ENCODE measurements at regions not wholly inside any gene's neighbourhood (a gene's known extent, or its start where the extent isn't known, plus 50 kb on each side); places are given as distances from the start of the nearest gene placed in this dataset.

DNA sequence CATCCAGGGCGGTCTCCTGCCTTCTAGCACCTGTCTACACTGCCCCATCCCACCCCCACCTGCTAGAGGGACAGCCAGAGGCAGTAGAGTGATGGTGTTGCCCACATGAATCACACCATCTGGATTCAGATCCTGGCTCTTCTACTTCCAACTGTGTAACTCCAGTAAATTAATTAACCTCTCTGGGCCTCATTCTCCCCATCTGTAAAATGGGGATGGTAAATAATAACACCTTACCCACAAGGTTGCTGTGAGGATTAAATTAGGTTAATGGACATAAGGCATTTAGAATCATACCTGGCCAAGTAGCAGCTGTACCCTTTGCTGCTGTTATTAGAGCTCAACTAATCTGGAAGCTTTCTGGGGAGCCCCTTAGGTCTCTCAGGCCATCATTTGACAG lies 149.6 kb upstream of the BCOR start:
- Mint-ChIP-seq H3K9me3 (ENCODE audit: low read depth) (peaks cover 4% of the 10 kb centered on the region), H3K36me3 (ENCODE audit: low read depth) (no peaks in the 10 kb centered on the region), H3K27me3 (ENCODE audit: low read depth) (no peaks in the 10 kb centered on the region), H3K27ac (ENCODE audit: unreplicated experiment) (no peak overlapping the region), H3K4me1 (ENCODE audit: low read depth) (peaks cover 5% of the 10 kb centered on the region), H3K4me3 (ENCODE audit: unreplicated experiment) (no peak overlapping the region)
- no peak for DNase-seq (ENCODE audit: low spot score)
- TF ChIP-seq, protein P1, sequence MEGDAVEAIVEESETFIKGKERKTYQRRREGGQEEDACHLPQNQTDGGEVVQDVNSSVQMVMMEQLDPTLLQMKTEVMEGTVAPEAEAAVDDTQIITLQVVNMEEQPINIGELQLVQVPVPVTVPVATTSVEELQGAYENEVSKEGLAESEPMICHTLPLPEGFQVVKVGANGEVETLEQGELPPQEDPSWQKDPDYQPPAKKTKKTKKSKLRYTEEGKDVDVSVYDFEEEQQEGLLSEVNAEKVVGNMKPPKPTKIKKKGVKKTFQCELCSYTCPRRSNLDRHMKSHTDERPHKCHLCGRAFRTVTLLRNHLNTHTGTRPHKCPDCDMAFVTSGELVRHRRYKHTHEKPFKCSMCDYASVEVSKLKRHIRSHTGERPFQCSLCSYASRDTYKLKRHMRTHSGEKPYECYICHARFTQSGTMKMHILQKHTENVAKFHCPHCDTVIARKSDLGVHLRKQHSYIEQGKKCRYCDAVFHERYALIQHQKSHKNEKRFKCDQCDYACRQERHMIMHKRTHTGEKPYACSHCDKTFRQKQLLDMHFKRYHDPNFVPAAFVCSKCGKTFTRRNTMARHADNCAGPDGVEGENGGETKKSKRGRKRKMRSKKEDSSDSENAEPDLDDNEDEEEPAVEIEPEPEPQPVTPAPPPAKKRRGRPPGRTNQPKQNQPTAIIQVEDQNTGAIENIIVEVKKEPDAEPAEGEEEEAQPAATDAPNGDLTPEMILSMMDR (IDR thresholded peaks at IDR 0.05): no peak

DNA sequence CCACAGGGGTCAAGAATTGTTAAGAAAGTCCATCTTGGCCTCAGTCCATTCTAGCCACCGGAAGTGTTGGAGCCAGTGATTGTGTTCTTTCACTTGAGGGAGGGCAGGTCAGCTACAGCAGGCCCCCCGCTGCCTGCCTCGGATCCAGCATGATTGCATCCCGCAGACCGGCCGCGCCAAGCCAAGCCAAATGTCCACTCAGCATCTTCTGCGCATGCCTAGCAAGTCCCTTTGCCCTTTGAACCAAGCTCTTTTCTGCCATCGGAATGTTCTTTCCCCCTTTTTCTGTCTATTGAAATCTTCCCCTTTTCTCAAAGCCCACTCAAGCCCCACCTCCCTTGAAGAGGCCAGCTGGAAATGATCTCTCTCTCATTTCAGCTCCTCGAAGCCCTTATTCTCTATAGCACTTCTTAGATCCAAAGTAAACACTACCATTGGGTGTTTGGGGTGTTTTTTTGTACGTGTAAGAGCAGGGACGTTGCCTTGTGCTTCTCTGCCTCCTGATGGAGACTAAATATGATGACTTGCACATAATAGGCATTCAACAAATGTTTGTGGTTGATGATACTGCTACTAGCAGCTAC lies 147.8 kb upstream of the BCOR start:
- Mint-ChIP-seq H3K9me3 (ENCODE audit: low read depth) (no peaks in the 10 kb centered on the region), H3K4me1 (ENCODE audit: low read depth) (peaks cover 5% of the 10 kb centered on the region), H3K27me3 (ENCODE audit: low read depth) (no peaks in the 10 kb centered on the region), H3K36me3 (ENCODE audit: low read depth) (no peaks in the 10 kb centered on the region), H3K27ac (ENCODE audit: unreplicated experiment) (no peak overlapping the region), H3K4me3 (ENCODE audit: unreplicated experiment) (peak overlapping the region; percentile 35)
- DNase-seq (ENCODE audit: low spot score): no peak
- TF ChIP-seq, protein P1 (IDR thresholded peaks at IDR 0.05): peak; percentile 40

DNA sequence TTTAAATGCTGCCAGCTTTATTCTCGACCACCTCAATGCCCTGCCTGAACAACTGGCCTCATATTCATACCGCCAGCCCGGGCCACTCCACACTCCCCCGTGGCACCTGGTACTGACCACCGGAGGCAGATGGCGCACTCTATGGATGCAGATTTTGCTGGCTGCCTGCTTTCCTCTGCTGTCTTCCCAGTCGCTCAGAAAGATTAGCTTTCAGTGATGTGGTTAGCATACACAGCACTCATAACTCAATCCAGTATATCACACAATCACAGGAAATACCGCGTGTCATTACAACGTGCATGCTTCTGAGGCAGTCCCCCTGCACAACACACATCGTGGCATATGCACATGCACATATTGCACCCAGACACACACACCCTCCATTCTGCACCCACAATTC lies 147.2 kb upstream of the BCOR start:
- no peak for DNase-seq (ENCODE audit: low spot score)
- no peak overlapping the region for H3K27ac Mint-ChIP-seq (ENCODE audit: unreplicated experiment)

DNA sequence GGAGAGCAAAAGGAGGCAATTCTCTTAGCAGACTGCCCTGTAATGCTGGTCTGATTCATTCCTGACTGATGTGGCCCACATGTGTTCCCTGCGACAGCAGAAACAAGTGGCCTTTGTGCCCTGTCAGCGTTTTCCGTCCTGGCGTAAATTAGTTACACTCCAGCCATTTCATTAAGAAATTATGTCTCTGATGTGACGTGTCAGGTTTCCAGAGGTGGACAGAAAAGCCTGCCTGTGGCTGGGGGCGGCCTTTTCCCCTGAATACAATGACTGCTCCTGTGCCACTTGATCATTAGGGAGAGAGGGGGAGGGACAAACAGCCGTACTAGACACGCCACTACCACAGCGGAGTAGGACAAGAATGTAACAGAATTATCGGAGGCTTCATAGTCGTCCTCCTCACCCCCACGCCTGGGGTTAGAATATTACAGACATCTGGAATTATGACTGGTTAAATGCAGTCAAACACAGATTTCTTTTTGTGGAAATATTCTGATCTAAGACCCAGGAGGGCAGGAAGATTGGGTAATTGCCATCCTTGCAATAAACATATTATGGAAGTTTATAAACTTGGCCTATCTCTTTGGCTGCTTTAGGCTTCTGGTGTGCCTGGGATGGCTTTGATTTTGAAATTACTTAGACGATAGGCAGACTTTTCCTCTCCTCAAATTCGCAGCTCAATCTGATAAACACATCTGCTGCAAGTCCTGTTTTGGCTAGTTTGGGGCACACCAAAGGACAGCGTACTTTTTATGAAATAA lies 146.2 kb upstream of the BCOR start:
- peaks cover 3% of the 10 kb centered on the region for H3K9me3 Mint-ChIP-seq (ENCODE audit: low read depth)
- H3K27me3 Mint-ChIP-seq (ENCODE audit: low read depth): no peaks in the 10 kb centered on the region
- TF ChIP-seq, protein P1 (IDR thresholded peaks at IDR 0.05): no peak
- no peak for DNase-seq (ENCODE audit: low spot score)
- no peak overlapping the region for H3K27ac Mint-ChIP-seq (ENCODE audit: unreplicated experiment)
- no peak overlapping the region for H3K4me3 Mint-ChIP-seq (ENCODE audit: unreplicated experiment)
- H3K36me3 Mint-ChIP-seq (ENCODE audit: low read depth): no peaks in the 10 kb centered on the region
- peaks cover 5% of the 10 kb centered on the region for H3K4me1 Mint-ChIP-seq (ENCODE audit: low read depth)

More for the DNA sequence above, 147.2 kb upstream of the BCOR start:
- H3K36me3 Mint-ChIP-seq (ENCODE audit: low read depth): no peaks in the 10 kb centered on the region
- H3K4me3 Mint-ChIP-seq (ENCODE audit: unreplicated experiment): no peak overlapping the region
- no peaks in the 10 kb centered on the region for H3K27me3 Mint-ChIP-seq (ENCODE audit: low read depth)
- peaks cover 5% of the 10 kb centered on the region for H3K4me1 Mint-ChIP-seq (ENCODE audit: low read depth)
- TF ChIP-seq, protein P1 (IDR thresholded peaks at IDR 0.05): no peak
- no peaks in the 10 kb centered on the region for H3K9me3 Mint-ChIP-seq (ENCODE audit: low read depth)

DNA sequence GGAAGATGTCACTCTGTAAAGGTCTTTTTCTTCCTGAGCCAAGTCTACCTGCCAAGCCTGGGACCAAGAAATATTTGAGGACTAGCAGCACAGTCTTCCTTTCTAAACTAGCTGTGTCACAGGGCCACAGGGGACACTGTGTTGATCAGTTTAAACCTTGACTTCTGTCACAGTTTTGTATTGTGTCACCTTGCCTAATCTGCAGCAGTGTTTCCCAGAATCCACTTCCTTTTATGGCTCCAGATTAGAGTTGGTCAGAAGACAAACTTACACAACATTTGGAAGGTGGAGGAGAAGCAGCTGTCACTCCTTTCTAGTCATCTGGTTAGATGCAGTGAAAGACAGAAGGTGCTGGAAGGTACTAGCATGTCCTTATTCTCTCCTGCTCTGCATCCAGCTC lies 143.1 kb upstream of the BCOR start:
- no peak overlapping the region for H3K4me3 Mint-ChIP-seq (ENCODE audit: unreplicated experiment)
- H3K27ac Mint-ChIP-seq (ENCODE audit: unreplicated experiment): no peak overlapping the region
- H3K9me3 Mint-ChIP-seq (ENCODE audit: low read depth): peaks cover 10% of the 10 kb centered on the region
- no peak for DNase-seq (ENCODE audit: low spot score)
- H3K36me3 Mint-ChIP-seq (ENCODE audit: low read depth): no peaks in the 10 kb centered on the region
- H3K27me3 Mint-ChIP-seq (ENCODE audit: low read depth): no peaks in the 10 kb centered on the region
- TF ChIP-seq, protein P1 (IDR thresholded peaks at IDR 0.05): no peak
- H3K4me1 Mint-ChIP-seq (ENCODE audit: low read depth): peaks cover 5% of the 10 kb centered on the region
